GM12891 (cell line): ENCODE measurements at regions not wholly inside any gene's neighbourhood (a gene's known extent, or its start where the extent isn't known, plus 50 kb on each side); places are given as distances from the start of the nearest gene placed in this dataset.

Experiments
- DNase-seq: peaks from one replicate; pipeline ENCODE4 v3.0.0; 2011; ENCODE audit warnings: low spot score; ENCODE audit not compliant: insufficient read length
- FAIRE-seq: peaks from 2 replicates; lab custom pipeline; 2011; peaks lifted over from hg19 to GRCh38; lab: Jason Lieb, UNC
- PAX5 ChIP-seq: IDR thresholded peaks from 2 replicates; pipeline ENCODE4 v1.6.1; 2011; ENCODE audit warnings: low read length, moderate library complexity, mild to moderate bottlenecking; ENCODE audit not compliant: insufficient read depth, severe bottlenecking
- POLR2A ChIP-seq: IDR thresholded peaks from 2 replicates; pipeline ENCODE4 v1.6.1; 2011; ENCODE audit warnings: low read depth, low read length, control low read depth
- POLR2AphosphoS5 ChIP-seq: IDR thresholded peaks from 2 replicates; pipeline ENCODE4 v1.6.1; 2011; ENCODE audit warnings: low read depth, low read length, control low read depth
- POU2F2 ChIP-seq: IDR thresholded peaks from 2 replicates; pipeline ENCODE4 v1.6.1; 2011; ENCODE audit warnings: low read depth, mild to moderate bottlenecking, control low read depth, low read length, moderate library complexity
- SPI1 ChIP-seq: IDR thresholded peaks from 2 replicates; pipeline ENCODE4 v1.6.1; 2011; ENCODE audit warnings: low read depth, low read length, control low read depth
- TAF1 ChIP-seq: IDR thresholded peaks from 2 replicates; pipeline ENCODE4 v1.6.1; 2011; ENCODE audit warnings: low read depth, low read length, control low read depth

DNA sequence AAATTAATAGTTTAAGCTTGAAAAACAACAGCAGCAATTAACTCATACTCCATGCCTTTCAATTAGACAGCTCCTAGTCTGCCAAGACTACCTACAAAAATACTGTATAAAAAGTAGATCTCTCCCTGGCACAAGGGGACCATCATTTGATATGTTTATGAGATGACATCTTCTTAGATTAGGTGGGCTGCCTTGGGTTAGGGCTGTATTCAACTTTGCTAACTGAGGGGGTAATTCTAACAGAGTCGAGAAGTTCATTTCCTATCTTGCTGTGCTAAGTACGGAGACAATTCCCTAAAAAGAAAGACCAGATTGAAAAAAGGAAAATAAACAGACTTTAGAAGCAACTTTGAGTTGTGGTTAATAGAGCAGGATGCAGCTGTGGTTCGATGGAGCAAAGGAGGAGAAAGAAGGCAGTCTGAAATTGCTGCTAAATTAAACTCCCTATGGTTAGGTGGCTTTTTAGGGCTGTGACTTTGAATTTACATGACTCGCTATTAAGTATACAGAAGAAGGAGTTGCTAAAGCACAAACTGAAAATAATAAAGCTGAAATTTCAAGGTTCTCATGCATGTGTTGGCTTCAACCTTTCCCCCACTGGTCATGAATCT is 75.4 kb downstream of the CDC7 start:
- TF ChIP-seq POLR2AphosphoS5: no peak
- TF ChIP-seq POLR2A: no peak
- TF ChIP-seq SPI1: no peak
- no peak for TF ChIP-seq PAX5
- no peak for TF ChIP-seq TAF1
- no peak for TF ChIP-seq POU2F2
- no peak for DNase-seq
- no peak for FAIRE-seq

DNA sequence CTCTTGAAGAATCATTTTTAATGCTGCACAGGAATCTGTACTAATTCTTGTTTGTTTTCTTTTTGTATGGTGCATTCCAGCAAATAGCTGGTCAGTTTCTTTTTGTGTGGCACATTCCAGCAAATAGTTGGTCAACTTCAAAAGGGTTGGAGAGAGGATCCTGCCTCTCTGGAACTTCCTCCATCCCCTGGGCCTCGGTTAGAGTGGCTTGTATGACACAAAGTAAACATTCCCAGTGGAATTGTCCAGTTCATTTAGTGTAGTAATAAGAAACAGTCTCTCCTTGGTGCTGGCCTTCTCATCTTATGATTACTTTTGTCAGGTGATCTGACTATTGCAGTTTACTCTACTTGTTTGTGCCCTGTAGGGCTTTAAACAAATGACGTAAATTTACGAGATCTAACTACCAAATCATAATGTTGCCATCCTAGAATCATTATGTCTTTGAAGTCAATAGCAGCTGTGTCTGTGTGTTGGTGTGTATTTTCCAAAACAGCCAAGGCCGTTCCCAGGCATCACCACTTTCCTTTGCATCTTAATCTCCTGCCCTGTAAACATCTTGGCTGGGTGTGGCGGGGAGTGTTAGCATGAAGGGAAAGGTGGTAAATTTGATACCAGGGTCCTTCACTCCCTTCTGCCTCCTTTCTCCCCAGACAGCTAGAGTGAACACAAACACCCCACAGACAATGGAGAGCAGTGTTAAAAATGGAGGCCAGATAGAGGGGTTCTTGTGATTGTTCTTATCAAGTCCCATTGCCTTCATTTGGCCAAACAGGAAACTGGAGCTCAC is 77.9 kb downstream of the CDC7 start:
- TF ChIP-seq POU2F2: no peak
- FAIRE-seq (no peak), DNase-seq (no peak)

- TF ChIP-seq PAX5 (no peak), POU2F2 (no peak), SPI1 (no peak), POLR2A (no peak), POLR2AphosphoS5 (no peak), TAF1 (no peak)
- no peak for FAIRE-seq
- DNase-seq: no peak
Measured at GRCh38 chr1:91579658-91580228, 79.1 kb downstream of the CDC7 start.

DNA sequence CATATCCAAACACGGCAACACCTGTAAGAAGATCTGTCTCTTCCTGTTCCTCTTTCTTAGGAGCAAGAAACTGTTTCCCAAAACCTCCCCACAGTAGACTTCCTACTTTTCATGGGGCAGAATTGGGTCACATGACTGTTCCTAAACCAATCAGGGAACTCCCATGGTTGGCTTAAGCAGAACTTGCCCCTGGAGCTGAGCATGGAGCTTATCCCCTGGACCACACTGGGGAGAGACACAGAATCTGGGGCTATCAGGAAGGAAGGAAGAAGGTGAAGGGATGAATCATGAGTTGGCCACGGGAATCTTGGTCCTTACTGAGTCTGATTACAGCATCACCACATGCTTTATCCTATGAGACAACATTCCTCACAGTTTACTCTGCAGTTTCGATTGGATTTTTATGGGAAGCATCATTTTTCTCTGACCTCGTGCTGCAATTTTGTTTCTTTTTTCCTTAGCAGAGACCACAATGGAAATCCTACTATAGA is 81.8 kb downstream of the CDC7 start:
- FAIRE-seq (no peak), DNase-seq (no peak)
- TF ChIP-seq PAX5 (no peak), POLR2AphosphoS5 (no peak), POLR2A (no peak), TAF1 (no peak), POU2F2 (no peak), SPI1 (no peak)

- FAIRE-seq: no peak
- TF ChIP-seq TAF1: no peak
- TF ChIP-seq PAX5: no peak
- no peak for DNase-seq
Measured at GRCh38 chr1:91583326-91583755, 82.7 kb downstream of the CDC7 start.

GRCh38 chr1:91584309-91584708 is 83.7 kb downstream of the CDC7 start:
- DNase-seq: no peak
- TF ChIP-seq TAF1 (no peak), PAX5 (no peak), SPI1 (no peak), POU2F2 (no peak)
- FAIRE-seq: no peak

GRCh38 chr1:91584878-91585277 is 84.2 kb downstream of the CDC7 start:
- no peak for TF ChIP-seq POU2F2
- no peak for TF ChIP-seq POLR2AphosphoS5
- no peak for TF ChIP-seq PAX5
- no peak for TF ChIP-seq SPI1
- TF ChIP-seq POLR2A: no peak
- no peak for TF ChIP-seq TAF1
- FAIRE-seq (no peak), DNase-seq (no peak)

DNA sequence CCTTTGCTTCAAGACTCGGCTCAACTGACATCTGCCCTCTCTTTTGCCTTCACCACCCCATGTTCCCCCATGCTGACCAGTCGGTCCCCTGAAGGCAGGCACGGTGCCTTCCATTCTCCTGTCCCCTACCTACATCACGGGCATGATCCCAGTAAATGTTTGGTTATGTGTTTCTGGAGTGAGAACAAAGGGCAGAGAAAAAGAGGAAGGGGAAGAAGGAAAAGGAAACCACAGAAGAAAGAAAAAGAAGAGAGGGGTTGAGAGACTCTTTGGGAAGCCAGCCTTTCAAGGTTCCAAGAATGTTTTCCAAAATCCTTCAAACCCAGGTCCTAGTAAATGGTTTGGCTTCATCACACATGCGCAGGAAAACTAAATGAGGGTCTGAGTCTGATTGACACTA is 84.9 kb downstream of the CDC7 start:
- TF ChIP-seq POLR2A (no peak), SPI1 (no peak)
- FAIRE-seq: no peak
- DNase-seq: no peak

DNA sequence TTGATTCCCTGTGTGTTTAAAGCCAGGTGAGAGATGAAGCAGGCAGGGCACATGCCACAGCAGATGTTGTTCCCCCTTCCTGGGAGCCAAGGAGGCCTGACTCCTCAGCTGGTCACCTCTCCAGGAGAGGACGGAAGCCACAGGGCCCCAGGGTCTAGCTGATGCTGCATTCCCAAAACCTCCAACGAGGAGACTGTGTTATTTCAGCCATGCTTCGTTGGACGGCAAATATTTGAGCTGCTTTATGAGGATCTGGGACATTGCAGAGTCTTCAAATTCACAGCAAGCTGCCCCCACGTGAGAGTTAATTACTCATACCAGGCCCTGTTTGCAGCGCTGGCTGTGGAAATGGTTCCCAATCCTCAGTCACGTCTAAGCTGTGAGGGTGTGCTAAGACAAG is 85.3 kb downstream of the CDC7 start:
- no peak for FAIRE-seq
- TF ChIP-seq PAX5 (no peak), POLR2A (no peak), TAF1 (no peak), POLR2AphosphoS5 (no peak), POU2F2 (no peak), SPI1 (no peak)
- DNase-seq: no peak

DNA sequence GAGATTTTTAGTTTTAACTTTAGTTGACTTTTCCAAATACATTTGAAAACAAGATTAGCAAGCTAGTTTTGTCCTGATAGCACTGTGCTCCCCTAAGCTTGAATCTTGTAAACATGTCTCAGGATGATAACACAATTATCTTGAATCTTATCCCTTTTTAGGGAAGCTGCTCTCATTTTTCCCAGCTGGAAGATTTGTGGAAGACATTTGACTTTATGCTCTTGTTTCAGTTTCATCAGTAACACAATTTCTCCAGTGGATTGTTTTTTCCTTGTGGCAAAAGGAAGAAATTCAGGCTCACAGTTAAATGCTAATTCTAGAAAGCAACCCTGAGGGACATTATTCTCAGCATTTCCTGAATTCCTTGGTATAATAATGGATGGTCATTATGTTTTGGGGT is 88.8 kb downstream of the CDC7 start:
- no peak for DNase-seq
- FAIRE-seq: no peak
- TF ChIP-seq SPI1 (no peak), PAX5 (no peak), POLR2AphosphoS5 (no peak), POLR2A (no peak), TAF1 (no peak), POU2F2 (no peak)
